H1 (cell line): ENCODE measurements at regions not wholly inside any gene's neighbourhood (a gene's known extent, or its start where the extent isn't known, plus 50 kb on each side); places are given as distances from the start of the nearest gene placed in this dataset.

Experiments
- BACH1 ChIP-seq: IDR thresholded peaks from 2 replicates; pipeline ENCODE4 v1.6.1; 2012; ENCODE audit warnings: low read length, improper control_type of control experiment
- NRF1 ChIP-seq: IDR thresholded peaks from 2 replicates; pipeline ENCODE4 v1.6.1; 2011; ENCODE audit warnings: mild to moderate bottlenecking, low read depth, low read length, improper control_type of control experiment
- POLR2AphosphoS5 ChIP-seq: IDR thresholded peaks from 2 replicates; pipeline ENCODE4 v1.6.1; 2011; ENCODE audit warnings: low read depth, low read length
- RFX5 ChIP-seq: IDR thresholded peaks from 2 replicates; pipeline ENCODE4 v1.6.1; 2011; ENCODE audit warnings: low read depth, low read length, improper control_type of control experiment, borderline replicate concordance
- SP1 ChIP-seq: IDR thresholded peaks from 2 replicates; pipeline ENCODE4 v1.6.1; 2011; ENCODE audit warnings: low read depth, low read length
- TF ChIP-seq, protein P1 (sequence below): IDR thresholded peaks from 2 replicates; pipeline ENCODE4 v1.6.1; 2012; ENCODE audit warnings: inconsistent platforms
- TF ChIP-seq, protein P2 (sequence below): IDR thresholded peaks from 2 replicates; pipeline ENCODE4 v1.6.1; 2011; ENCODE audit warnings: low read length, improper control_type of control experiment
- TF ChIP-seq, protein P3 (sequence below): IDR thresholded peaks from 2 replicates; pipeline ENCODE4 v1.6.1; 2012; ENCODE audit warnings: low read length, inconsistent platforms

DNA sequence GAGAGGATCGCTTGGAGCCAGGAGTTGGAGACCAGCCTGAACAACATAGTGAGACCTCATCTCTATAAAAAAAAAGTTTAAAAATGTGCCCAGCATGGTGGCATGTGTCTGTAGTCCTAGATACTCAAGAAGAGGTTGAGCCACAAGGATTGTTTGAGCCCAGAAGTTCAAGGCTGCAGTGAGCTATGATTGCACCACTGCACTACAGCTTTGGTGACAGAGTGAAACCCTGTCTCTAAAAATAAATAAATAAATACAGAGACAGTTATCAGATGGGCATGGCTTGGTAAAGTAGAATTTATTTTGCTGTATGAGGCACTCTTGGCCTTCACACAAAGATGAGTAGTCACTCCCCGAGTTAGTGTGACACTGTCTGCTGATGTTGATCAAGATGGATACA lies 54.1 kb upstream of the SPRY1 start (continued):
- TF ChIP-seq, protein P1, sequence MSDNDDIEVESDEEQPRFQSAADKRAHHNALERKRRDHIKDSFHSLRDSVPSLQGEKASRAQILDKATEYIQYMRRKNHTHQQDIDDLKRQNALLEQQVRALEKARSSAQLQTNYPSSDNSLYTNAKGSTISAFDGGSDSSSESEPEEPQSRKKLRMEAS = no peak
- TF ChIP-seq NRF1 = no peak
- TF ChIP-seq POLR2AphosphoS5 = no peak
- TF ChIP-seq, protein P2, sequence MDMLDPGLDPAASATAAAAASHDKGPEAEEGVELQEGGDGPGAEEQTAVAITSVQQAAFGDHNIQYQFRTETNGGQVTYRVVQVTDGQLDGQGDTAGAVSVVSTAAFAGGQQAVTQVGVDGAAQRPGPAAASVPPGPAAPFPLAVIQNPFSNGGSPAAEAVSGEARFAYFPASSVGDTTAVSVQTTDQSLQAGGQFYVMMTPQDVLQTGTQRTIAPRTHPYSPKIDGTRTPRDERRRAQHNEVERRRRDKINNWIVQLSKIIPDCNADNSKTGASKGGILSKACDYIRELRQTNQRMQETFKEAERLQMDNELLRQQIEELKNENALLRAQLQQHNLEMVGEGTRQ = no peak
- TF ChIP-seq SP1 = no peak
- TF ChIP-seq, protein P3, sequence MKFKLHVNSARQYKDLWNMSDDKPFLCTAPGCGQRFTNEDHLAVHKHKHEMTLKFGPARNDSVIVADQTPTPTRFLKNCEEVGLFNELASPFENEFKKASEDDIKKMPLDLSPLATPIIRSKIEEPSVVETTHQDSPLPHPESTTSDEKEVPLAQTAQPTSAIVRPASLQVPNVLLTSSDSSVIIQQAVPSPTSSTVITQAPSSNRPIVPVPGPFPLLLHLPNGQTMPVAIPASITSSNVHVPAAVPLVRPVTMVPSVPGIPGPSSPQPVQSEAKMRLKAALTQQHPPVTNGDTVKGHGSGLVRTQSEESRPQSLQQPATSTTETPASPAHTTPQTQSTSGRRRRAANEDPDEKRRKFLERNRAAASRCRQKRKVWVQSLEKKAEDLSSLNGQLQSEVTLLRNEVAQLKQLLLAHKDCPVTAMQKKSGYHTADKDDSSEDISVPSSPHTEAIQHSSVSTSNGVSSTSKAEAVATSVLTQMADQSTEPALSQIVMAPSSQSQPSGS = no peak
- TF ChIP-seq BACH1 = no peak
- no peak for TF ChIP-seq RFX5
